ENCODE measurements at regions not wholly inside any gene's neighbourhood (a gene's known extent, or its start where the extent isn't known, plus 50 kb on each side); places are given as distances from the start of the nearest gene placed in this dataset.
"Not testable (repeated sequence)": the region's sequence is repeated elsewhere in the genome, so short reads cannot be mapped to it uniquely, and the experiment has no call there.

- no peak for DNase-seq
Observed at GRCh38 chrX:26581091-26581490, 365.1 kb downstream of the MAGEB5 start.

DNA sequence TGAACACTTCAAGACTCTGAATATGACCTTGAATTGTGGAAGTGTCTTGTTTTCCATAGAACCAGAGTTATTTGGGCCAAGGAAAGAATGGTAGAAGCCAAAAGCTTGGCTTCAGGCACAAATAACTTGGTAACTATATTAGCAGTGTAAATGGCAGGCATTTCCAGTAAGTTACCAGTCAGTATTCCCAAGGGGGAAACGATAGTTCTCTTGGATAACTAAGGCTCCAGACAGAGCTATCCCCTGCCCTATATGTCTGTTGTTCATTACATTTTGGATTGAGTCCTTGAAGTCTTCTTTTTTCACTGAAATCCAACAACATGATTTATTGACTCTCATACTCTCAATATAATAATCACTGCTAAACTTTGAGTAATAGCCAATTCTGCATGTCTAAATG, 364.1 kb downstream of the MAGEB5 start:
- DNase-seq = no peak

DNA sequence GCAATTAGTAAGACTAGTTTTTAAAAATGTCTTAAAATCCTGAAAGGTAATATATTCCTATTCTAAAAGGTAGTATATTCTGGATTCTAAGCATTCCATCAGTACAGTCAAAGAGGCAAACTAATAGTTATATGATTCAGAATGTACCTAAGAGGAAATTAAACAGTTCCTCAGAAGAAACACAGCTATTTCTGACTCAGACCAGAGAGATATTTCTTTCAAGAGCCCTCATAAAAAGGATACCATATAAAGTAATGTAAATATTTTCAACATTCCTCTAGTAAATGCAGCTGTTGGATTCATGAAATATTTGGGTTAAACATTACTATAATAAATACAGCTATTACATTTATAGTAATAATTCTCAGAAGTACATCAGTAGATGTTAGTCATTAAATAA, 358.3 kb downstream of the MAGEB5 start:
- no peak for DNase-seq

GRCh38 chrX:26562156-26562555, 346.2 kb downstream of the MAGEB5 start:
- no peak for DNase-seq

- DNase-seq = no peak
Observed at GRCh38 chrX:26559855-26560254, 343.9 kb downstream of the MAGEB5 start.

GRCh38 chrX:26558719-26559386, 342.9 kb downstream of the MAGEB5 start:
- DNase-seq = no peak

GRCh38 chrX:26557691-26558321, 341.8 kb downstream of the MAGEB5 start:
- DNase-seq = no peak

- DNase-seq = not testable (repeated sequence)
Observed at GRCh38 chrX:26525768-26526167, 309.8 kb downstream of the MAGEB5 start.

DNA sequence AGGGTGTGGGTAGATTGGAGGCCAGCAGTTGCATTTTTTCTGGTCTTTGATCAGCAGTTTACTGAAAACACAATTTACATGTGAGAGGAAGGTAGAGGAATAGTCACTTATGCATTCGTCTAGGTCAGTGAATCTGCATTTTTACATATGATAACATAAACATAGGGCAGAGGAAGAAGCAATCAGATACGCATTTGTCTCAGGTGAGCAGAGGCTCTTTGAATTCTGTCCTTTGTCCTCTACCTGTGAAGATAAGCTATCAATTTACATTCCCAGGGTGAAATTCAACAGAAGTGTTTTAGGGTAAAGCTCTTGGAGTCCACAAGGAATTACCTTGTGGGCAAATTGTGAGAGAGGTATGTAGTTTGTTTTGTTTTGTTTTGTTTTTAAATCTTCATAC, 306.5 kb downstream of the MAGEB5 start:
- DNase-seq = no peak

DNA sequence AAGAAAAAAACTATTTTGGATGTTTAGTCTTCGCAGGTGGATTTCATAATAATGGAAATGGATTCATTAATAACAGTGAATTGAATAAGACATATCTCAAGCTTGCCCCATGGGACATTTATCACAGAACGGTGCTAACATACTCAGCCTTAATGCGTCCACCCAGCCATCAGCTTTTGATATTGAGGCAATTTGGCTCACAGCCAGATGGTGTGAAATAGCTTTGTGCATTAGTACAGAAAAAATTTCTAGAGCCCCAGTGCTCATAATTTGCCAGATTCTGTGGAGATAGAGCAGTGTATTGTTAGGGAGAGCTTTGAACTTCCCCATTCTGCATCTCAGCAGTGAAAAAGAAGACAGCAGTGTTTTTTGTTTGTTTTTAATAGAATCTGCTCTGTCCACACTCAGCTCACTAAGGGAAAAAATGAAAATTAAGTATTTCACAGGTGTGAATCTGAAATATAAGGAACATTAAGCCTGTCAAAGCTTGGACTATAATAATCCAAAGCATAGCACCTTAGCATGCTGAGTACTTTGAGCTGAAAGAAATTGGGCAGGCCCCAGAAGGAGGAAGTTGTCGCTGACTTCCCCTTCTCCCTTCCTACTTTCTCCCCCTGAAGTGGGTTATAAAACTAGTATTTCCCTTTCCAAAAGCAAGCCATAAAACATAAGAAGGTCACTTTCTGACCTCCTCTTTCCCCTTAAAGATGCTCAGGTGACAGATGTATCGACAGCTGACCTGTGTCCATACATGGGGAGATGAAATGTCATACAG, 295.8 kb downstream of the MAGEB5 start:
- no peak for DNase-seq

DNA sequence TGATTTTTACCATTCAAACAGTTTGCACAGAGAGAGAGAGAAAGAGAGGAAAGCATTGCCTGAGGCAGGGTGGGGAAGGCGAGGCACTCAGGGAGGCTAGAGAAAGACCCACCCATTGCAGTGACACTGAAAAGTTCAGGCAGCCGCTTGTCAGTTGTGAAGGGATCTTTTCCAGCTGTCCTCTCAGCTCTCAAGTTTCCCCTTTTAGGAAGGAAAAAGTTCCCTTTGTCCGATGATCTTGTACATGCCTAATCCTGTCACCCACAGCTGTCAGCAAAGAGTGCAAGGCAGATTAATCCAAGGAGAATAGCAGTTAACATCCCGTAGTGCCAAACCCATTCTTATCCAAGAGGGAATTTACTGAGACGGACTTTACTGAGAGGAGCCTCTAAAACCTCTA, 255.0 kb downstream of the MAGEB5 start:
- no peak for DNase-seq

DNA sequence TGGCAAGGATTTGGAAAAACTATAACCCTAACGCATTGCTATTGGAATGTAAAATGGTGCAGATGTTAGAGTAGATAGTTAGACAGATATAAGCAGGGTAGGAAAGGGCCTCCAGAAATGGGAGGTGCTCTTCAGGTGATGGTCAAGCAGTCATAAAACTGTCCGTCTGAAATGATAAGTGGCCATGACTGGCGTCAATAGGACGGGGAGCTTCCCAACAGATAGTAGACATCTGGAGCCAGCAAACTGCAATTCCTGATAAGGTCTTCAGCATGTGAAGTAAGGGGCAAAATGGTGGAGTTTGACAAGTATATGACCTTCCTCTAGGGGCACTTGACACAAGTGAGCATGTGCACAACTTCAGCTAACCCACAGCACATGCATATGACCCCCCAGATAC, 250.4 kb downstream of the MAGEB5 start:
- no peak for DNase-seq

- no peak for DNase-seq
Observed at GRCh38 chrX:26445288-26445687, 229.3 kb downstream of the MAGEB5 start.

- not testable (repeated sequence) for DNase-seq
Observed at GRCh38 chrX:26444417-26444816, 228.4 kb downstream of the MAGEB5 start.

DNA sequence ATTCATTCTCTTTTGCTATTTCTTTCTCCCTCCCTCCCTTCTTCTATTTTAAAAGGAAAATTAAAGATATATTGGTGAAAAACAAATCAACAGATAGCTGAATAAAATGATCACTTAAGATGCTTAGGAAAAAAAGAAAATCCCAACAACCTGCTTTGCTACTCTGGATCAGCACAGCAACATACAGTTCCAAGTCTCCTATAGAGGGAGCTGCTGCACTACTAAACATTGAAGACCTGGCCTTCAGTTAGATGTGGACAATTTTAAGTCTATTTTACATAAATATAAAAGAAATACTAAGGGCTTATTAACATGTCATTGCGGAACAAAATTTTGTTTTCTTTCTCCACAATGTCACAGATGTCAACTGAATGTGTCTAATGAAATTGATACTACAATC, 226.4 kb downstream of the MAGEB5 start:
- DNase-seq = no peak

- no peak for DNase-seq
Observed at GRCh38 chrX:26414534-26414933, 198.6 kb downstream of the MAGEB5 start.

DNA sequence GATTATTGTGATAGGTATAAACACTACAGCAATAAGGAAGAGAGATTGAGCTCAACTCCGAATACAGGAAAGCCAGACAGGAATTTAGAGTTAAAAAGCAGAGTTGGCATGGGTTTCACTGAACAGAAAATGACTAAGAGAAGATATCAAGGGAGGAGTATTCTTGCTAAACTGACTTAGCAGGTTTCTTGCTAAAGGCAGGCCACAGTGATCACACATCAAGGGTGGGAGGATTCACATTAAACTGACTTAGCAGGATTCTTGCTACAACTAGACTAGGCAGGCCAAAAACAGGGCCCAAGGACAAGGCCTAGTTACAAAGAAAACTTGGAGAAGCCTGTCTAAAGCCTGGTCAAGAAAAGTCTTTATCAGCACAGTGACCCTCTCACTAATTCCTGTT, 195.1 kb downstream of the MAGEB5 start:
- no peak for DNase-seq

DNA sequence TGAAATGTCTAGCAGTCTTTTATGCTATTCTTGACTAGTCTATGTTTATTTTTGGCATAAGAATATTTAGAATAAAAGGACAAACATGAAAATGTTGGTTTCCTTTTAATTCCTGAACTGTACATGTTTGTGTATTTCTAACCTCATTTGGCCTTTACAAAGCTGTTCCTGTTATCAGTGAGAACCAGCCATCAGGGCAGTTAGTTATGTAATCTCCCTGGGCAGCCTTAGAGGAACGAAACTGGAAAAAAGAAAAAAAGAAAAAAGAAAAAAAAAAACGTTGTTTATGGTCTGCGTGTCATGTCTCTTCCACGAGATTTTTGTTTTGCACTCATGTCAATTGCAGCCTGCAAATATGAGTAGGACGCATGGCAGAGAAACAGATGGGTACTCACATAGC, 193.7 kb downstream of the MAGEB5 start:
- DNase-seq = no peak

GRCh38 chrX:26387906-26388305, 171.9 kb downstream of the MAGEB5 start:
- no peak for DNase-seq

DNA sequence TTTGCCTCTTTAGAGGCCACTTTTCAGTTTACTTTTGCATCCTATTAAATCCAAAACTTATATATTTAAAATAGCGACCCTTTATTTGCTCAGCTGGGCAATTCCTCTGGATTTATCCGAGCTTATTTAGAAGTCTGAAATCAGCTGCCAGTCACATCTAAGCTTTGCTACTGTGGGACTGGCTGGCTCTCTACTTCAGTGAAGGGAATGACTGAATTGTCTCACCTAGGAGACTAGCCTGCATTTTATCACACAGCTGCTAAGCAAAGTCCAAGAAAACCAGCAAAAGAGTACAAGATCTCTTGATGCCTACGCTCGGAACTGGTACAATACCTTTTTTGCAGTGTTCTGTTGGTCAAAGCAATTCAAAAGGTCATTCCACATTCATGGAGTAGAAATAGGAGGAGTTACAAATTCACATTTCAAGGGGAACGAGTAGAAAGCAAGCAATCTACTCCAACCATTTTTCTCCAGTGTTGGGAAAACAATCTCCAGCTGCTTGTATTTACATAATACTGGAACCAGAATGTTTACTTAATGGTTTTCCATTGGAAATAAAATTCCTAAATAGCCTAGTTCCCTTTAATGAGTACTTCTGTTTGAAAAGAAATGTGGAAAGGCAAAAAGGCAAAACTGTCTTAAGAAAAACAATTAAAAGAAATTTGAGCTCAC, 160.2 kb downstream of the MAGEB5 start:
- DNase-seq = no peak

- DNase-seq = no peak
Observed at GRCh38 chrX:26375346-26375745, 159.4 kb downstream of the MAGEB5 start.

- DNase-seq = no peak
Observed at GRCh38 chrX:26373829-26374228, 157.9 kb downstream of the MAGEB5 start.

GRCh38 chrX:26352891-26353430, 137.0 kb downstream of the MAGEB5 start:
- no peak for DNase-seq
